NCI-H748 (cell line): ENCODE measurements at regions not wholly inside any gene's neighbourhood (a gene's known extent, or its start where the extent isn't known, plus 50 kb on each side); places are given as distances from the start of the nearest gene placed in this dataset.
"Not testable (repeated sequence)": the region's sequence is repeated elsewhere in the genome, so short reads cannot be mapped to it uniquely, and the experiment has no call there.

Source experiments
- DNase-seq: peaks from one replicate; lab custom pipeline; 2025; ENCODE audit not compliant: unreplicated experiment; lab: John Stamatoyannopoulos, UW

- DNase-seq = peak; percentile 24
These were observed 50.8 kb upstream of the CTNNA1 start for GRCh38 chr5:138702166-138703077.

- no peak for DNase-seq
These were observed 51.5 kb upstream of the CTNNA1 start for GRCh38 chr5:138701678-138702077.

GRCh38 chr5:138700581-138701362 is 52.5 kb upstream of the CTNNA1 start:
- DNase-seq = no peak

- DNase-seq = no peak
These were observed 53.7 kb upstream of the CTNNA1 start for GRCh38 chr5:138699482-138699881.

GRCh38 chr5:138698713-138699112 is 54.5 kb upstream of the CTNNA1 start:
- DNase-seq = no peak

GRCh38 chr5:138697720-138698360 is 55.4 kb upstream of the CTNNA1 start:
- no peak for DNase-seq

- DNase-seq = no peak
These were observed 56.7 kb upstream of the CTNNA1 start for GRCh38 chr5:138696501-138696900.

GRCh38 chr5:138695781-138696180 is 57.4 kb upstream of the CTNNA1 start:
- DNase-seq = no peak

DNA sequence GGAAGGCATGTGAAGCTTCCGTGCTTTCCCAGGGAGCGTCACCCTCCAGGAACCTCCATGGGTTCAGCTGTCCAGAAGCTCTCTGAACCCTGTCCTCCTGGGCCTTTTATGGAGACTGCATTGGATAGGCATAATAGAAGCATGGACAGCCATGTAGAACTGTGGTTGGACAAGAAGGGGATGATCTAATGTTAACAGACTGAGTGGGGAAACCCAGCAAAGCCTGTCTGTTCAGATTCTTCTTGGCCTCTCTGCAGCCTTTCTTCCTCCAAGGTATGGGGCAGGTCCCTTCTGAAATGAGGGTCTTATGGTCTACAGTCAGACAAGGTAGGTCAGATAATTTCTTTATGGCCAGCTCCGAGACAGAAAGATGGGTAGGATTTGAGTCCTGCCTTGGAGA is 59.1 kb upstream of the CTNNA1 start:
- DNase-seq = no peak

DNA sequence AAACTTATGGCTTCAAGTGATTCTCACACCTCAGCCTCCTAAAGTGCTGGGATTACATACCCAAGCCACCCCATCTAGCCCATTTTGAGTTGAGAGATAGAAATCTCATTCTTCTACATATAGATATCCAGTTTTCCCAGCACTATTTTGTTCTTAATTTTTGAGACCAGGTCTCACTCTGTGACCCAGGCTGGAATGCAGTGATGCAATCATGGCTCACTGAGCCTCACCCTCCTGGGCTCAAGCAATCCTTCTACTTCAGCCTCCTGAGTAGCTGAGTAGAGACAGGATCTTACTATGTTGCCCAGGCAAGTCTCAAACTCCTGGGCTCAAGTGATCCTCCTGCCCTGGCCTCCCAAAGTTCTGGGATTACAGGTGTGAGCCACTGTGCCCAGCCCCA is 60.9 kb upstream of the CTNNA1 start:
- DNase-seq = no peak

- no peak for DNase-seq
These were observed 66.6 kb upstream of the CTNNA1 start for GRCh38 chr5:138686668-138687067.

GRCh38 chr5:138685193-138685745 is 68.0 kb upstream of the CTNNA1 start:
- DNase-seq = no peak

- DNase-seq = not testable (repeated sequence)
These were observed 70.8 kb upstream of the CTNNA1 start for GRCh38 chr5:138682462-138682861.

DNA sequence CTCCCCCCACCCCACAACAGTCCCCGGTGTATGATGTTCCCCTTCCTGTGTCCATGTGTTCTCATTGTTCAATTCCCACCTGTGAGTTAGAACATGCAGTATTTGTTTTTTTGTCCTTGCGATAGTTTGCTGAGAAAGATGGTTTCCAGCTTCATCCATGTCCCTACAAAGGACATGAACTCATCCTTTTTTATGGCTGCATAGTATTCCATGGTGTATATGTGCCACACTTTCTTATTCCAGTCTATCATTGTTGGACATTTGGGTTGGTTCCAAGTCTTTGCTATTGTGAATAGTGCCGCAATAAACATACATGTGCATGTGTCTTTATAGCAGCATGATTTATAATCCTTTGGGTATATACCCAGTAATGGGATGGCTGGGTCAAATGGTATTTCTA is 74.4 kb upstream of the CTNNA1 start:
- DNase-seq = not testable (repeated sequence)

DNA sequence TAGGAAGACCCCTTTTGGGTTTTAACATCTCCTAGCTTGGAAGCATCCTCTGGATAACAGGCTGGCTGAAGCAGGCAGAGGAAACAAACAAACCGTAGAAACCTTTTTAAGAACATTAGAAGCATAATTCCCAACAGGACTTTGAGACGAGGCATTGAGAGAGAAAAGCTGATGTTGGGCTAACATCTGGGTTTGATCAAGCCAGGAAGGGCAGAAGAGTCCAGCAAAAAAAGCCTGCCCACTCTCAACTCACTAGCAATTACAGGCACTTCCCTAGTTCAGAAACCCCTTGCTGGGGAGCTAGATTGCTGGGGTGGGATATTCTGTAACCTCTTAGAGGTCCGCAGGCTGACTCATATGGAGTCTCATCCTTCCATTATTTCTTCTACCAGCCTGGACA is 75.4 kb upstream of the CTNNA1 start:
- no peak for DNase-seq

- no peak for DNase-seq
These were observed 76.5 kb upstream of the CTNNA1 start for GRCh38 chr5:138676556-138677193.

DNA sequence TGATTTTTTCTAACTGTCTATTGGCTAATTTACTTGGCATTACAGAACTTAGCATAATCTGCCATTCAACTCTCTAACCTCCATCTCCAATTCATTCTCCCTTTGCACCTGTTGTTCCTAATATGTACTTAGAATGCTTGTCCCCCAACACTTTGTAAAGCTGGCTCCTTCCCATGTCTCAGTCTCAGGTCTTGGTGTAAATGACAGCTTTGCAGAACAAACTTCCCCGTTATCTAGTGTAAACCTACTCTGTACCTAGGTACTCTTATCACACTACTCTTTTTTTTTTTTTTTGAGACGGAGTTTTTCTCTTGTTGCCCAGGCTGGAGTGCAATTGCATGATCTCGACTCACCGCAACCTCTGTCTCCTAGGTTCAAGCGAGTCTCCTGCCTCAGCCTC is 77.2 kb upstream of the CTNNA1 start:
- DNase-seq = no peak

- DNase-seq = no peak
These were observed 84.5 kb upstream of the CTNNA1 start for GRCh38 chr5:138668451-138669380.

DNA sequence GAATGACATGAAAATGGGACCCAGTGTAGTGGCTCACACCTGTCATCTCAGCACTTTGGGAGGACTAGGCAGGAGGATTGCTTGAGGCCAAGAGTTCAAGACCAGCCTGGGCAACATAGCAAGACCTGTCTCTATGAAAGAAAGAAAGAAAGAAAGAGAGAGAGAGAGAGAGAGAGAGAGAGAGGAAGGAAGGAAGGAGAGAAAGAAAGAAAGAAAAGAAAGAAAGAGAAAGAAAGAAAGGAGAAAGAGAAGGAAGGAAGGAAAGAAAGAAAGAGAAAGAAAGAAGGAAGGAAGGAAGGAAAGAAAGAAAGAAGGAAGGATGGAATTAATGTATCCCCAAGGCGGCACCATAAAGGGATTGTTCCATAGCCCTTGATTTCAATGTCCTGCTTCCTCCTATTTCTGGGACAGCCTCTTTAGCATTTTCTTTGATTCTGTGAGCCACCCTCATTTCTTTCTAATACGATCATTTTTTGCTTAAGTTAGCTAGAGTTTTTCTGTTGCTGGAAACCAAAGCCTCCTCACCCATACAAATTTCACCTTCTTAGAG is 85.4 kb upstream of the CTNNA1 start:
- not testable (repeated sequence) for DNase-seq
